Liver (tissue), 3 donors: ENCODE measurements at regions not wholly inside any gene's neighbourhood (a gene's known extent, or its start where the extent isn't known, plus 50 kb on each side); places are given as distances from the start of the nearest gene placed in this dataset.

ENCODE experiments used
- CTCF ChIP-seq: fragments of 150-350 bp; IDR thresholded peaks from 2 replicates; pipeline ENCODE4 v1.5.1; 2017; ENCODE audit warnings: improper control_type of control experiment, low read depth, low read length; ENCODE audit not compliant: missing input control
- FOXA1 ChIP-seq: IDR thresholded peaks from 2 replicates; pipeline ENCODE4 v1.6.1; 2016; ENCODE audit warnings: antibody characterized with exemption
- MAX ChIP-seq: IDR thresholded peaks from 2 replicates; pipeline ENCODE4 v1.6.1; 2016; ENCODE audit warnings: antibody characterized with exemption
- RAD21 ChIP-seq, 2 donors: IDR thresholded peaks; 2 replicates each; pipeline ENCODE4 v1.6.1; 2016; ENCODE audit warnings: antibody characterized with exemption in 2 of 2, mild to moderate bottlenecking in 2 of 2
- YY1 ChIP-seq: IDR thresholded peaks from 2 replicates; pipeline ENCODE4 v1.6.1; 2016; ENCODE audit warnings: antibody characterized with exemption, mild to moderate bottlenecking
- TF ChIP-seq, protein P1 (sequence below): IDR thresholded peaks from 2 replicates; pipeline ENCODE4 v1.6.1; 2016; ENCODE audit warnings: antibody characterized with exemption
- donor health status: healthy.
- donor health status: healthy.

DNA sequence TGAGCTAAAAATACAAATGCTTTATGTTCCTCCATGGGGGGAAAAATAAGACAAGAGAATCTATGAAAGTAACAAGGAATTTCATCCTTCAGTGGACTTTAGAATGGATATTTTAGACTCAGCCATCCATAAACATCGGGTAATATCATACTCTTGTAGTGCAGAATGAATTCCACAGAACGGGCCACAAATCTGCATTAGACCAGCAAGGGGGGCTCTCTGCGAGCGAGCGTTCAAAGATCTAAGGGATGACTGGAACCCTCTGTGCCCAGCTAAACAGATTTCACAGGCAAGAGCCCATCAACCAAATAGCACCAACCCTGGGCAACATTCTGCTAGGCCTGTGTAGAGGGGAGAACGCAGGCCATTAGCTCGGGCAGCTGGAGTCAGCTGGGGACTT lies 537.9 kb upstream of the CDH11 start:
- TF ChIP-seq FOXA1 (no peak), CTCF (no peak), YY1 (no peak), RAD21 (IDR thresholded peaks at IDR 0.05) (no peak), MAX (no peak)
- TF ChIP-seq, protein P1, sequence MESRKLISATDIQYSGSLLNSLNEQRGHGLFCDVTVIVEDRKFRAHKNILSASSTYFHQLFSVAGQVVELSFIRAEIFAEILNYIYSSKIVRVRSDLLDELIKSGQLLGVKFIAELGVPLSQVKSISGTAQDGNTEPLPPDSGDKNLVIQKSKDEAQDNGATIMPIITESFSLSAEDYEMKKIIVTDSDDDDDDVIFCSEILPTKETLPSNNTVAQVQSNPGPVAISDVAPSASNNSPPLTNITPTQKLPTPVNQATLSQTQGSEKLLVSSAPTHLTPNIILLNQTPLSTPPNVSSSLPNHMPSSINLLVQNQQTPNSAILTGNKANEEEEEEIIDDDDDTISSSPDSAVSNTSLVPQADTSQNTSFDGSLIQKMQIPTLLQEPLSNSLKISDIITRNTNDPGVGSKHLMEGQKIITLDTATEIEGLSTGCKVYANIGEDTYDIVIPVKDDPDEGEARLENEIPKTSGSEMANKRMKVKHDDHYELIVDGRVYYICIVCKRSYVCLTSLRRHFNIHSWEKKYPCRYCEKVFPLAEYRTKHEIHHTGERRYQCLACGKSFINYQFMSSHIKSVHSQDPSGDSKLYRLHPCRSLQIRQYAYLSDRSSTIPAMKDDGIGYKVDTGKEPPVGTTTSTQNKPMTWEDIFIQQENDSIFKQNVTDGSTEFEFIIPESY = no peak
